GM12801 (cell line): ENCODE measurements at regions not wholly inside any gene's neighbourhood (a gene's known extent, or its start where the extent isn't known, plus 50 kb on each side); places are given as distances from the start of the nearest gene placed in this dataset.

Experiments
- CTCF ChIP-seq: IDR thresholded peaks from one replicate; pipeline ENCODE4 v1.5.1; 2011; ENCODE audit warnings: control low read depth; ENCODE audit not compliant: insufficient read length; ENCODE audit errors: extremely low read depth

GRCh38 chr17:79552405-79552804 is 58.4 kb downstream of the RBFOX3 start:
- TF ChIP-seq CTCF, result no peak

DNA sequence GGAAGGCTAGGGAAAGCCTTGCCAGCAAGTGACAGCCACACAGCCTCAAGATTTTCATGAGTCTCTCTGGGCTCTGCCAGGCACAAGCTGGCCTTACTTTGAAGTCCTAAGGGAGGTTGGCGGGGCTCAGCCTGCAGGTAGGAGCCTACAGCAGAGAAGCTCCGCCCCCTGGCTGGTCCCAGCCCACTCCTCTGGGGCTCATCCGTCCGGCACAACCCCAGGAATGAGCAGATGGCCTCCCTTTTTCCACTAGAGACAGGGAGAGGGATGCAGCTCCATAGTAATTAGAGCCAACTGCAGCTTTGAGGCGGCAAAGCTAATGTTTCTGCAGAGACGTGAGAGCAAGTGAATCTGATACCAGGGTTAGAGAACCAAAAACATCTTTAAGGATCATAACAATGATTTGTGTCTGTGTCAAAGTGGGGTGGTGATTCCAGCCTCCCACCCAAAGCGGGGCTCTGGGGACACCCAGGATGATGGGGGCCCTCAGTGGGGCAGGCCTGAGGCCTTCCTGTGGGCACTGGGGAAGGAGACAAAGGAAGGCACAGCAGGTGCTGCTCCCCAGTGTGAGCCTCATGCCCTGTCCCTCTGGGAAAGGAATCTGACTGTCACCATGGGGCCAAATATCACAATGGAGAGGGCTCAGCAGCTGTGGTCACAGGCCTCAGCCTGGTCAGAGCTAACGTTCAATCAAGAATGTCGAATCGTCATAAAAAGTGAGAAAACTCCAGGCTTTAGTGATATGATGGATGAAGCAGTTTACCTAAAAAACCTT is 61.5 kb downstream of the RBFOX3 start:
- no peak for TF ChIP-seq CTCF

- TF ChIP-seq CTCF, result no peak
Measured at GRCh38 chr17:79548116-79548515, 62.7 kb downstream of the RBFOX3 start.

GRCh38 chr17:79547586-79547985 is 63.3 kb downstream of the RBFOX3 start:
- TF ChIP-seq CTCF, result no peak

DNA sequence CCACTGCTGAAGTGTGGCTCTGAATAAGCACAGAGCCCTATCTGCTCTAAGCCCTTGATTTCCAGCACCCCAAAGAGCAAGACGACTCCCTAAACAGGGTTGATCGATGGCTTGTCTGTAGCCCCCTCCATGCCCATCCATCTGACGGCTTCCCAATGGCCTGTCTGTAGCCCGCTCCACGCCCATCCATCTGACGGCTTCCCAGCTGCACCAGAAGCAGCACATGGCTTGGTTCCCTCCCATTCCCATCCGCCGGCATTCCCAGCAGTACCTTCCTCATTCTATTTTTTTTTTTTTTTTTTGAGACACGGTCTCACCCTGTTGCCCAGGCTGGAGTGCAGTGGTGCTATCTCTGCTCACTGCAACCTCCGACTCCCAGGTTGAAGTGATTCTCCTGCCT is 64.5 kb downstream of the RBFOX3 start:
- TF ChIP-seq CTCF, result no peak

DNA sequence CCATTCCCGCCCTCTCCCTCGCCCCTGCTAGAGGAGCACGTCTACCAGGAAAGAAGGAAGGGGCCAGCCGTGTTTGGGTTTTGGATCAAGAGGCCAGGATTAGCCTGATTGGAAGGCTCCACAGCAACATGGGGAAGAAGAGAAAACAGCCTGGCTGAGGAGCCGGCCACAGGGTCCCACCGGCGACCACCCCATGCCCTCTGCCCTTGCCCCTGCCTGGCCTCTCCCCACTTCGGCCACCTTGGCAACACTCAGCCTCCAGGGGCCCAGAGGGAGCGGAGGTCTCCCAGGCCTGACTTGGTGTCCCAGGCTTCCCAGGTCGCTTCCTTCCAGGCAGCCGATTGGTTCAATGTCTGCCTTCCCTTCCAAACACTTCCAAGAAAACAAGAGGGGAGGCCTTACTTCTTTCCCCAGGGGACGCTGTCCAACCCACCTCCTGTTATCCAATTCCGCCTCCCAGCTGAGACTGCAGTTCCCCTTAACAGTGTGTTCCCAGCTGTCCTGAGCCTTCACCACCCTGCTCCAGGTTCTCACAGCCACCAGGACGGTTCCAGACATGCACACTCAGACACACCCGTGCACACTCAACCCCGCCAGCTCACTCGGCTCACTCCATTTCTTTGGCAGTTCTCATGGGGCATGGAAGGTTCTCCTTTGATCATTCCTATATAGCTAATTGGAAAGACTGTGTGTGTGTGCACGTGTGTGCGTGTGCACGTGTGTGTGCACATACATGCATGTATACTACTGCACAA is 65.4 kb downstream of the RBFOX3 start:
- no peak for TF ChIP-seq CTCF

GRCh38 chr17:79544142-79544914 is 66.5 kb downstream of the RBFOX3 start:
- no peak for TF ChIP-seq CTCF
